ENCODE measurements at regions not wholly inside any gene's neighbourhood (a gene's known extent, or its start where the extent isn't known, plus 50 kb on each side); places are given as distances from the start of the nearest gene placed in this dataset.

DNA sequence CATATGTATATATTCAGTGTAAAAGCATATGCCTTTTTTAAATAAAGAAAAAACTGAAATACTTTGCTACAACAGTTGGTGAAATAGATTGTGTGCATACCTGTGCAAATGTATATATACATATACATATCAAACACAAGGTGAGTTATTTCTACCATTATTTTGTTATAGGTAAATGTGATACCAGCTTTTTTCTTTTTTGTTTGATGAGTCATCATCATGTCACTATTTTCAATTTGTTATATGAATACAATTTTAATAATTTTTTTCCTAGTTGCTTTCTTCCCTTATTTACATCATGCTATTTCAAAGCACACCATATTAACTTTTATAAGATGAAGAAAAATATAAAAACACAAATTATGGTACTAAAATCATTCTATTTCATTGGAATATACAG lies 87.0 kb upstream of the STK17B start:
- TF ChIP-seq POLR2A (IDR thresholded peaks at IDR 0.05; ENCODE audit: low read depth, low read length): no peak
- FAIRE-seq (no peak), DNase-seq (ENCODE audit: insufficient read length, low spot score) (no peak)

DNA sequence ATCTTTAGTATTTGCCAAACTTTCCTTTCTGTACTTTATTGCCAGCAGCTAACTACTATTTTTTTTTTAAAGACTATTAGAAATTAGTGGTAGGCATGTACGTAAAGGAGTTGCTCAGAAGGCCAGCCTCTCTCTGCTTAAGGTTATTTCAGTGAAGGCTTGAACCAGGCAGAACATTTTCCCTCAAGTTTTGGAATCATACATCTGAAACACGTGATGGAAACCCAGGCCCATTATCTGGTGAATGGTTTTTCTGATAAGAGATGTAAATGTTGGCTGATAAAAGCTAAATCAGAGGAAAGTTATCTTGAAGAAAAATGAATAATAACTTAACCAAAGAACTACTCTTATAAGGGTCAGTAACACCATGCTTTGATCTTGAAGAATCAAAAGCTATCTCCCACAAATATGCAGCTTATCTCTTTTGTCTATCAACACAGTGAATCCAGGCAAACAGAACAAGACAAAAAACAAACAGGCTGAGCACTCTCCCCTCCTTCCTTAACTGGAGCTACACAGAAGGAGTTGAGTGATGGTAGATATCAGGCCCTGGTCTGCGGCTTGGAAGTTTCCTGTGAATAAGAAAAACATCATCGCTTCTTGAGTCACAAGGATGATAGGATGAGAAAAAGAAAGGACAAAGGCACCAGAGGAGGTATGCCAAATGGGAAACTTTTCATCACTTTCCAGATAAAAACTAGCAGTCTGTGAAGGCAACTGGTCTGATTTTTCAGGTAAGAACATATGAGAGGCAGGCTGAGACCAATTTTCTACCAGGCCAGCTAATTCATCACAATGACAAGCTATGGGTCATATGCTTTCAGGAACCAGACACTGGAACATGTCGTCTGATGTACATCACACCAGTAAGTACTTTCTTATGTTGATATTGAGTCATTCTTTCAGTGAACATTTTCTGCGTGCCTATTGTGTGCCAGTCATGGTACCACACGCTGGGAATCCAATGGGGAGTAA lies 88.4 kb upstream of the STK17B start:
- DNase-seq (ENCODE audit: insufficient read length, low spot score) (no peak), FAIRE-seq (peak; percentile 99)
- no peak for TF ChIP-seq POLR2A (IDR thresholded peaks at IDR 0.05; ENCODE audit: low read depth, low read length)

DNA sequence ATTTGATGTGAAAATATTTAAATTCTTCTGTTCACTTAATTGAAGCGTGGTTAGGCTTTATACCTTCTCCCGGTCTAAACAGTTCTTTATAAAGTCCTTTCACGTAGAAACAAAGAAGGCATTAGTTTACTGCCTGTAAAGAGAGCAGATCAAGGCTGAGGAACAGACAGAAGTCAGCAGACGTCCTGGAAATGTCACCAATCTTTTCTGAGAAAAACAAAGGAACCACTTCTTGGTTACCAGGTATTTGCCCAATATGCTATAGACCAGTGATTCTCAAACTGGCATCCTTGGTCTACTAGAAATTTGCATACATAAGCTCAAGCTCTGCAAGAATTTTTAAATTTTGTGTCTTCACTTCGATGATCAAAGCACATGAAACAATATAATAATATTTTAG lies 89.2 kb upstream of the STK17B start:
- FAIRE-seq (no peak), DNase-seq (ENCODE audit: insufficient read length, low spot score) (no peak)
- no peak for TF ChIP-seq POLR2A (IDR thresholded peaks at IDR 0.05; ENCODE audit: low read depth, low read length)

DNA sequence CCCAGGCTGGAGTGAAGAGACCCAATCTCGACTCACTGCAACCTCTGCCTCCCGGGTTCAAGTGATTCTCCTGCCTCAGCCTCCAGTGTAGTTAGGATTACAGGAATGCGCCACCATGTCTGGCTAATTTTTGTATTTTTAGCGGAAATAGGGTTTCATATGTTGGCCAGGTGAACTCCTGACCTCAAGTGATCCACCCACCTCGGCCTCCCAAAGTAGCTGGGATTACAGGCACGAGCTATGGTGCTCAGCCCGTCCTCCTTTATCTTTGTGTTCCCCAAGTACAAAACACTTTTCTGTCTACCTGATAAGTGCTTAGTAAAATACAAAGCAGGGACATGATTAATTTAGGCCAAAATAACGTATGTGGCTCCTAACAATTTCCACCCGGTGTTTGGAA lies 91.2 kb upstream of the STK17B start:
- no peak for TF ChIP-seq POLR2A (IDR thresholded peaks at IDR 0.05; ENCODE audit: low read depth, low read length)
- no peak for FAIRE-seq
- no peak for DNase-seq (ENCODE audit: insufficient read length, low spot score)

DNA sequence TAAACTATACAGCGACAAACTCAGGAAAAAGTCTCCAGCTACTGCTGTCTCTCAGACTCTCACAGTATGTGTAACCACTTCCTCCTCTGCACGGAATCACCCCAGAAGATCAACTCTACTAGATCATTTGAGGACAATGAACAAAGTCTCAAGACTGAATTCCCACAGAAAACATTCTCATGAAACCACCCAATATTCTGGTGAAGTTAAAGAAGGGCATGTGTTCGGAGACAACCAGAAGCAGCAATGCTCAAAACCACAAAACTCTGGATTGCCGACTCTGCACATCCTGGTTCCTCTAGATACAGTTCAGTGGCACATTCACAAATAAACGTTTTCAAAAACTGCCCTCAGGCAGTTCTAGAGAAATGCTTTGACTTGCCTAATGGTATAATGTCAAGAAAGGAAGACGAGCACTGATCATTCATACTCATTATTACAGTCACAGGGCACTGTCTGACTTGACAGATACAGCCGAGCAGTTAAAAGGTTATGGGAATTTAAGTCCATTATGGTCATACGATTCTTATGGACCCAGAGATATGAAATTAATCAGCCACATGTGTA lies 91.9 kb upstream of the STK17B start:
- TF ChIP-seq POLR2A (IDR thresholded peaks at IDR 0.05; ENCODE audit: low read depth, low read length): no peak
- DNase-seq (ENCODE audit: insufficient read length, low spot score): no peak
- peak; percentile 64 for FAIRE-seq

DNA sequence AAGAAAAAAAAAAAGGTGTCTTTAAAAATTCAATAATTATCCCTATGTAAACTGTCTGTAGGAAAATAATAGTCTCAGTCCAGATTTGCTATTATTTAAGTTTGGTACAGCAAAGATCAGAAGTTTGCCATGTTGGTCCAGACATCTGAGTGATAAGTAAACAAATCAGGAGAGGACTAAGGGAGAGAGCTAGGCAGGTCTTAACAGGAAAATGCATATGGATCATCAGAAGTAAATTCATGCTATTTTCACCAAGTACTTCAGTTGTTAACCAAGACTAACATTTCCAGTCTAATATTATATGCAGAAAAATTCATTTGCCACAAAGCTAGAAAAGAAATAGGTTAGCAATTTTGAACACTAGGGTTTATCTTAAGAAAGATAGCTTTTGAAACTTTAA lies 95.0 kb upstream of the STK17B start:
- TF ChIP-seq POLR2A (IDR thresholded peaks at IDR 0.05; ENCODE audit: low read depth, low read length): no peak
- no peak for FAIRE-seq
- no peak for DNase-seq (ENCODE audit: insufficient read length, low spot score)

DNA sequence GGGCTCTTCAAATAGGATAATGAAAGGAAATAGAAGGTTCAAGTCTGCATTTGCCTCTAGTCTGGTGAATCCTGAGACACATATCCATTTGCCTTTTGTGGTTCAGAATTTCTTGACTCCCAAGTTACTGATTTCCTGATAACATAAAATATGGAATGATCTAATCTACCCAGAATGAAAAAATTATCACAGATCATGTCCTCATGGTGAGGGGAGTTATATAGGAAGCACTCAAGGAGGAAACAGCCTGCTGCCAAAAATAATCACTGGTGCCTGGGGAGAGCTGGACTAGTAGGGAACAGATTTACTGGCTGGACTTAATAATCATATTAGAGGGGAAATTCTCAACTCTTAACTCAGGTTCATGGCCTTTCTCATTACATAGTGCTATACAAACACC lies 95.5 kb upstream of the STK17B start:
- TF ChIP-seq POLR2A (IDR thresholded peaks at IDR 0.05; ENCODE audit: low read depth, low read length): no peak
- FAIRE-seq (peak; percentile 6), DNase-seq (ENCODE audit: insufficient read length, low spot score) (no peak)

DNA sequence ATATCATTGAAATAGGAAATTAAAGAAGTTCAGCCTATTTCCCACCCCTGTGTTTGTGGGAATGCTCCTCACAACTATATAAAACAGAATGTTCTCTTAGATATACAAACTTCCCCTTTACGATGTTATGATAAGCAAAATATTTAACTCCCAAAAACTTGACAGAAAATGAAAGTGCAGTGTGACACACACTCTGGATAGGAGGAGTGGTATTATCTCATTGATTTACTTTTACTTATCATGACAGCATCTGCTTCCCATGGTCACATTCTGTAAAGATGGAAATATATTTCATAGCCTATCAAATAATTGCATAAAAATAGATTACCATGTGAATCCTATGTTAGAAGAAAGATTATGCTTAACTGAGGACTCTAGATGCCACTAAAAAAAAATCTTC lies 96.6 kb upstream of the STK17B start:
- no peak for DNase-seq (ENCODE audit: insufficient read length, low spot score)
- peak; percentile 75 for FAIRE-seq
- no peak for TF ChIP-seq POLR2A (IDR thresholded peaks at IDR 0.05; ENCODE audit: low read depth, low read length)

DNA sequence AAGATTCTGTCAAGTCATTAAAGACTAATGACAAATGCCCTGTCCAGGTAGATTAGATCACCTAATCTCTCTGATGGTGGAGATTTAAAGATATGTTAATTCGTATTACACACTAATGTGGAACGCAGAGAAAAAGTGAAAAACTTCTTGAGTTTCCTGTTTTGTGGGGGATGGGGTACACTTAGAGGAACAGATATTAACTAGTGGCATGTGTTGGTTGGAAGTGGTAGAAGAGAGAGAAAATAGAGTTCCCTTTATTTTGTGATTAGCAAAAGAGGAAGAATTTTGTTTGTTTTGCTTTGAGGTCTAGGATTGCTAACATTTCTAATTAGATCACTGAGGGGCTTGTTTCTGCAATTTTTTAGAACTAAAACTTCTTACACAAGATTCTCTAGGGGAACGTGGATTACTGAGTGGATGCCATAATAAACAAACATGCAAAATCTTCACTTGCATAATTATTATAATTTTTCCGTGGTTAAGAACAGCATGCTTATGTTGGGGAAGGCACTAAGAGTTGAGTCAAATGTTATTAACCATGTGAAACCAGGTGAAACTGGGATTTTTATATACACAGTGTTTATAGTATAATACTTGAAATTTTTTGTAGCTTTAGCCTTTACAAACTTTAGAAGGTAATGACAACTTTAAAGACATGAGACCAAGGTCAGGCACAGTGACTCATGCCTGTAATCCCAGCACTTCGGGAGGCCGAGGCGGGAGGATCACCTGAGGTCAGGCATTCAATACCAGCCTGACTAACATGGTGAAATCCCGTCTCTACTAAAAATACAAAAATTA lies 97.4 kb upstream of the STK17B start:
- FAIRE-seq (peak; percentile 27), DNase-seq (ENCODE audit: insufficient read length, low spot score) (no peak)
- TF ChIP-seq POLR2A (IDR thresholded peaks at IDR 0.05; ENCODE audit: low read depth, low read length): no peak

DNA sequence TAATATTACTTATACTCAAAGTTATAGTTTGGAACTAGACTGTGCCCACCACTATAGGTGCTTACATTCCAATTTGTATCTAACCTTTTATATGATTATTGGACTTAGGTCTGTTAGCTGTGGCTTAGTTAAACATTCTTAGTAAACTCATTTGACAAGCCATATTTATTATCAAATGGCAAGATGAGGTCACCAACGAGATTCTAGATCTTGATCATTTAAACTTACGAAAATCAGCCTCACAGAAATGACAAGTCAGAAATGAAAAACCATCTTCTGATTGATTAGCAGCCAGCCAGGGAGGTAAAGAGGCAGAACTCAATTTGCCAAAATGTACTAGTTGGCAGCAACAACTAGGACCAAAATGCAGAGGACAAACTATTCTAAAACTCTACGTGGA lies 100.4 kb upstream of the STK17B start:
- peak; percentile 74 for FAIRE-seq

DNA sequence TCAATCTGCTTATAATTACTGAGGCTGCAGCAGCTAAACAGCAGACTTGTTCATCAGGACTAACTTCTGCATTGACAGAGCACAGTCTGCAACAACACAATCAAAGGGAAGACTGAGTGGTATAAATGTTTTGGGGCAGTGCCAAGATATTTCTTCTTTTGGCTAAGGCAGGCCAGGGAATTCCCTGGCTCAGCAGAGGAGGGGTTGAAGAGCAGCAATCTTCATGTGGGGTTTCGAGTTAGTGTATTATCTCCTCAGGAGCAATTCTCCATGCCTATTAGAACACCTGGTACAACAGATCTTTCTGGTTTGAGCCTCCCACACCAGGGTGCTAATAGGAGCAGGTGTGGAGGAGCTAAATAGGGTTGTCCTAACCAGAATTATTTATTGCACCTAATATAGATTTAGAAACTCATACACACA lies 103.0 kb upstream of the STK17B start:
- DNase-seq (ENCODE audit: insufficient read length, low spot score) (no peak), FAIRE-seq (peak; percentile 75)
- no peak for TF ChIP-seq POLR2A (IDR thresholded peaks at IDR 0.05; ENCODE audit: low read depth, low read length)

More for the DNA sequence above, 100.4 kb upstream of the STK17B start:
- no peak for TF ChIP-seq POLR2A (IDR thresholded peaks at IDR 0.05; ENCODE audit: low read depth, low read length)
- DNase-seq (ENCODE audit: insufficient read length, low spot score): no peak

DNA sequence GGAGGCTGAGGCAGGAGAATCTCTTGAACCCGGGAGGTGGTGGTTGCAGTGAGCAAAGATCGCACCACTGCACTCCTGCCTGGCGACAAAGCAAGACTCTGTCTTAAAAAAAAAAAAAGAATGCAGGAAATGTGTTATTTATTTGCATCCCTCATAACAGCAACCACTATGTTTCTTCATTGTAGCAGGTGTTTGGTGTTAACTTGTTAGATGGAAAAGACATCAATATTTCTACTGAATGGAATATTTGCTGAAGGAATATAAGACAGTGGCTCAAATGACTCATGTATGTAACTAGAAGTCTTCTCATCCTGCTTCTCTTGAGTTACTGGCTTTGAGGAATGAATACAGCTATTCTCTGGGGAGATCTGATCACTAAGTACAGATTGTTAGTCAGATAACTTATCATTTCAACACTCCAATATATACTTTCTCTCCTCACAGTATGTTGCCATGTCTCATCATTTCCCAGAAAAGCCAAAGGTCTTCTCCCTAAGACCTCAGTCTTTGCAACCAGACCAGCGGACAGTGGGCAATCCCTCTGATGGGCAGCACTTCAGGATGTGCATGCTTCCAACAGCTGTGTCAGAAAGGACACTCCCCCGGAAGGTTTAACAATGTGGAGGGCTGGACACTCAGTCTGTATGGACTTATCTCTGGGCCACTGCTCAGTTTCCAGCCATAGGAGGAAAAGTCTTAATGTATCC lies 104.4 kb upstream of the STK17B start:
- DNase-seq (ENCODE audit: insufficient read length, low spot score) (no peak), FAIRE-seq (peak; percentile 74)
- no peak for TF ChIP-seq POLR2A (IDR thresholded peaks at IDR 0.05; ENCODE audit: low read depth, low read length)

DNA sequence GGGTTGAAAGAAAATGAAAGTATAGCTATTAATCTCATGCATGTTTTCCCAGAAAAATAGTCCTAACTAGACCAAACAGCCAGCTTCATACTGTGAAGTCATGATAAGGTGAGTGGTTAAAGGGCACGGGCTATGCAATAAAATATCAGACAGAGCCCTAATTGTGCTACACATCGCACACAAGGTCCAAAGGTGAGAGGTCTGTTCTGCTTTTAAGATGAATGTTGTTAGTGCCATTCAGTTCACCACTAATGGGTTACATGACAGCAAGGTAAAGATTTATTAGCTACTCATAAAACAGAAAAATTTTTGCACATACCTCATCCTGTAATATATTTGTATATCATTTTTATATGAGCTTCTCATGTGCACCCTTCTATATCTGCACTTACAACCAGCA lies 105.0 kb upstream of the STK17B start:
- DNase-seq (ENCODE audit: insufficient read length, low spot score) (no peak), FAIRE-seq (peak; percentile 41)
- TF ChIP-seq POLR2A (IDR thresholded peaks at IDR 0.05; ENCODE audit: low read depth, low read length): no peak

DNA sequence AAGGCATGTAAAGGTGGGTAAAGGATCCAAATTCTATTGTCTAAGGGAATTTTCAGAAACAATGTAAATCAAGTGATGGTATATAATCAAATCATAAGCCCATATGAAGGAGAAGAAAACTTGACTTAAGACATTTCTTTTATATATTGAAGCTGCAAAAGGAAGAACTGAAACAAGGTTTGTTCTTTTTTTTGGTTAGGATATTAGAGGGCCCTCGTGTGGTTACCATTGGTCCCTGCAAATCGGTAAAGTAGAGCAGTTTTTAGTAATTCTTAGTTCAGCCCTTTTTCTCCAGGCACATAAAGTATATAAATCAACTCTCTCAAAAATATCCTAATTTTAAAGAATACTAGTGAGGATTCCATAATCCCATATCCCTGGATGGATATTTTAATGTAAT lies 105.6 kb upstream of the STK17B start:
- FAIRE-seq (no peak), DNase-seq (ENCODE audit: insufficient read length, low spot score) (no peak)
- TF ChIP-seq POLR2A (IDR thresholded peaks at IDR 0.05; ENCODE audit: low read depth, low read length): no peak

Measured in H54 (cell line).